HG02870 (cell line): ENCODE measurements at regions not wholly inside any gene's neighbourhood (a gene's known extent, or its start where the extent isn't known, plus 50 kb on each side); places are given as distances from the start of the nearest gene placed in this dataset.
"Not testable (repeated sequence)": the region's sequence is repeated elsewhere in the genome, so short reads cannot be mapped to it uniquely, and the experiment has no call there.

Source experiments
- ATAC-seq: cut with Tn5 transposase; IDR thresholded peaks from one replicate; pipeline ENCODE4 v1.9.1; 2021; ENCODE audit warnings: mild to moderate bottlenecking, moderate library complexity; ENCODE audit not compliant: unreplicated experiment

GRCh38 chr6:28657769-28658465 lies 132.2 kb downstream of the GPX5 start:
- ATAC-seq: peak; percentile 79

- ATAC-seq: no peak
These were observed 133.0 kb downstream of the GPX5 start for GRCh38 chr6:28658475-28659249.

GRCh38 chr6:28659250-28659566 lies 133.5 kb downstream of the GPX5 start:
- no peak for ATAC-seq

- ATAC-seq: no peak
These were observed 135.5 kb downstream of the GPX5 start for GRCh38 chr6:28661097-28661713.

- ATAC-seq: no peak
These were observed 139.3 kb downstream of the GPX5 start for GRCh38 chr6:28664870-28665396.

- no peak for ATAC-seq
These were observed 147.7 kb downstream of the GPX5 start for GRCh38 chr6:28673417-28673786.

- ATAC-seq: no peak
These were observed 148.3 kb downstream of the GPX5 start for GRCh38 chr6:28673787-28674671.

GRCh38 chr6:28675600-28675999 lies 149.9 kb downstream of the GPX5 start:
- no peak for ATAC-seq

GRCh38 chr6:28682542-28682941 lies 156.9 kb downstream of the GPX5 start:
- ATAC-seq: no peak

- not testable (repeated sequence) for ATAC-seq
These were observed 157.4 kb downstream of the GPX5 start for GRCh38 chr6:28682956-28683685.

- ATAC-seq: no peak
These were observed 158.4 kb downstream of the GPX5 start for GRCh38 chr6:28683945-28684538.

GRCh38 chr6:28685960-28686359 lies 160.3 kb downstream of the GPX5 start:
- not testable (repeated sequence) for ATAC-seq

- not testable (repeated sequence) for ATAC-seq
These were observed 160.9 kb downstream of the GPX5 start for GRCh38 chr6:28686446-28687027.

- not testable (repeated sequence) for ATAC-seq
These were observed 161.8 kb downstream of the GPX5 start for GRCh38 chr6:28687309-28687981.

GRCh38 chr6:28691991-28692390 lies 166.3 kb downstream of the GPX5 start:
- ATAC-seq: not testable (repeated sequence)

- no peak for ATAC-seq
These were observed 167.5 kb downstream of the GPX5 start for GRCh38 chr6:28693033-28693750.

GRCh38 chr6:28693751-28694443 lies 168.2 kb downstream of the GPX5 start:
- no peak for ATAC-seq

GRCh38 chr6:28695715-28696114 lies 170.0 kb downstream of the GPX5 start:
- ATAC-seq: no peak
